ENCODE measurements at regions not wholly inside any gene's neighbourhood (a gene's known extent, or its start where the extent isn't known, plus 50 kb on each side); places are given as distances from the start of the nearest gene placed in this dataset.

- no peaks in the 10 kb centered on the region for H3K4me1 ChIP-seq
- H3K27ac ChIP-seq = no peak overlapping the region
- no peaks in the 10 kb centered on the region for H3K36me3 ChIP-seq
- no peak overlapping the region for H3K4me3 ChIP-seq
- intact Hi-C loops (cut with DNase I; ENCODE audit: low total_unique reads) = no loop called here
- H3K9me3 ChIP-seq = no peaks in the 10 kb centered on the region
- no peak for TF ChIP-seq CTCF (IDR thresholded peaks at IDR 0.05)
- peaks cover 0 to 5% of the 10 kb centered on the region in 2 donors for H3K27me3 ChIP-seq
- no peak for DNase-seq
Measured at GRCh38 chr1:229896306-229896705, 170.7 kb upstream of the GALNT2 start.

- TF ChIP-seq CTCF (IDR thresholded peaks at IDR 0.05) = no peak
- no peak for DNase-seq
Measured at GRCh38 chr1:229896861-229897260, 170.2 kb upstream of the GALNT2 start.

GRCh38 chr1:229897501-229897900 lies 169.5 kb upstream of the GALNT2 start:
- Histone ChIP-seq H3K27ac (no peak overlapping the region), H3K27me3 (peaks cover 0 to 5% of the 10 kb centered on the region in 2 donors), H3K36me3 (no peaks in the 10 kb centered on the region), H3K4me1 (no peaks in the 10 kb centered on the region), H3K4me3 (no peak overlapping the region), H3K9me3 (no peaks in the 10 kb centered on the region)
- intact Hi-C loops (cut with DNase I; ENCODE audit: low total_unique reads) = no loop called here
- no peak for DNase-seq
- no peak for TF ChIP-seq CTCF (IDR thresholded peaks at IDR 0.05)

More at GRCh38 chr1:229896861-229897260, 170.2 kb upstream of the GALNT2 start:
- H3K4me3 ChIP-seq = no peak overlapping the region
- no peaks in the 10 kb centered on the region for H3K9me3 ChIP-seq
- H3K27me3 ChIP-seq = peaks cover 0 to 5% of the 10 kb centered on the region in 2 donors
- H3K36me3 ChIP-seq = no peaks in the 10 kb centered on the region
- no peak overlapping the region for H3K27ac ChIP-seq
- no peaks in the 10 kb centered on the region for H3K4me1 ChIP-seq
- intact Hi-C loops (cut with DNase I; ENCODE audit: low total_unique reads) = no loop called here

- Histone ChIP-seq H3K36me3 (no peaks in the 10 kb centered on the region), H3K4me1 (no peaks in the 10 kb centered on the region), H3K27ac (no peak overlapping the region), H3K4me3 (no peak overlapping the region), H3K9me3 (no peaks in the 10 kb centered on the region), H3K27me3 (peaks cover 0 to 2% of the 10 kb centered on the region in 2 donors)
- intact Hi-C loops (cut with DNase I; ENCODE audit: low total_unique reads) = no loop called here
- no peak for TF ChIP-seq CTCF (IDR thresholded peaks at IDR 0.05)
- DNase-seq = no peak
Measured at GRCh38 chr1:229900220-229900619, 166.8 kb upstream of the GALNT2 start.

GRCh38 chr1:229905031-229905545 lies 161.9 kb upstream of the GALNT2 start:
- no peaks in the 10 kb centered on the region for H3K4me1 ChIP-seq
- H3K4me3 ChIP-seq = no peak overlapping the region
- no peak overlapping the region for H3K27ac ChIP-seq

More at GRCh38 chr1:229905031-229905545, 161.9 kb upstream of the GALNT2 start:
- intact Hi-C loops (cut with DNase I; ENCODE audit: low total_unique reads) = no loop called here
- no peak for DNase-seq
- no peak for TF ChIP-seq CTCF (IDR thresholded peaks at IDR 0.05)
- no peaks in the 10 kb centered on the region for H3K9me3 ChIP-seq
- peaks cover 0 to 4% of the 10 kb centered on the region in 2 donors for H3K27me3 ChIP-seq
- no peaks in the 10 kb centered on the region for H3K36me3 ChIP-seq
